ENCODE measurements at regions not wholly inside any gene's neighbourhood (a gene's known extent, or its start where the extent isn't known, plus 50 kb on each side); places are given as distances from the start of the nearest gene placed in this dataset.
"Not testable (repeated sequence)": the region's sequence is repeated elsewhere in the genome, so short reads cannot be mapped to it uniquely, and the experiment has no call there.

DNA sequence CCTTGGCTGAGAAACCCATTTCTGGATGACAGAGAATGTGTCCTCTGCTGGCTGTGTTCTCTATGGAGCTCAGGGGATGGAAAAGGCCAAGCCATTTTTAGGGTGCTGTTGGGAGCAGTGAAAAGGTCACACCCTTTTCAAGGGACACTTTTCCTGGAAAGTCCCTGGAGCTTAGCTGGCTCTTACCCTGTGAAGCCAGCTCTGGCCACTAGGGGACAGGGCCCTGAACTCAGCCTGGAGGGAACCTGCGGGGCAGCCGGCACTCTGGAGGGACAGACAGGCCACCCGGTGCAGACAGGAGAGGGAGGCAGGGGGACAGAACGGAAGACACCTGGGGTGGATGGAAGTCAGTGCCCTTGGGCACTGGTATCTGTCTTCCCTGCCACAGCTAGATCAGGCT lies 95.3 kb upstream of the ZSCAN2 start:
- H3K27ac ChIP-seq (ENCODE audit: low read depth, low read length); H3K36me3 ChIP-seq (ENCODE audit: control insufficient read depth in 5 of 5, insufficient read depth in 5 of 5, low read length in 5 of 5); H3K9ac ChIP-seq (ENCODE audit: low read length in 5 of 5); H3K4me3 ChIP-seq (ENCODE audit: low read depth in 1 of 5, low read length in 5 of 5); H3K27me3 ChIP-seq (ENCODE audit: control insufficient read depth in 5 of 5, insufficient read depth in 4 of 5, low read length in 5 of 5); H3K4me1 ChIP-seq (ENCODE audit: control insufficient read depth in 5 of 5, insufficient read depth in 5 of 5, low read length in 5 of 5); H3K9me3 ChIP-seq (ENCODE audit: control insufficient read depth in 5 of 5, low read length in 5 of 5): not testable (repeated sequence)

DNA sequence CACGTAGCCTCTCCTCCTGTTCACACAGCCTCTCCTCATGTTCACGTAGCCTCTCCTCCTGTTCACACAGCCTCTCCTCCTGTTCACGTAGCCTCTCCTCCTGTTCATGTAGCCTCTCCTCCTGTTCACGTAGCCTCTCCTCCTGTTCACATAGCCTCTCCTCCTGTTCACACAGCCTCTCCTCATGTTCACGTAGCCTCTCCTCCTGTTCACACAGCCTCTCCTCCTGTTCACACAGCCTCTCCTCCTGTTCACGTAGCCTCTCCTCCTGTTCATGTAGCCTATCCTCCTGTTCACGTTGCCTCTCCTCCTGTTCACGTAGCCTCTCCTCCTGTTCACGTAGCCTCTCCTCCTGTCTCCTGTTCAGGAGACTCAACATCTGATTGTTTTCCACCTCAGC lies 88.5 kb upstream of the ZSCAN2 start:
- not testable (repeated sequence) for H3K9ac ChIP-seq (ENCODE audit: low read length in 5 of 5); H3K36me3 ChIP-seq (ENCODE audit: control insufficient read depth in 5 of 5, insufficient read depth in 5 of 5, low read length in 5 of 5); H3K27me3 ChIP-seq (ENCODE audit: control insufficient read depth in 5 of 5, insufficient read depth in 4 of 5, low read length in 5 of 5); H3K4me3 ChIP-seq (ENCODE audit: low read depth in 1 of 5, low read length in 5 of 5); H3K9me3 ChIP-seq (ENCODE audit: control insufficient read depth in 5 of 5, low read length in 5 of 5); H3K4me1 ChIP-seq (ENCODE audit: control insufficient read depth in 5 of 5, insufficient read depth in 5 of 5, low read length in 5 of 5); H3K27ac ChIP-seq (ENCODE audit: low read depth, low read length)

DNA sequence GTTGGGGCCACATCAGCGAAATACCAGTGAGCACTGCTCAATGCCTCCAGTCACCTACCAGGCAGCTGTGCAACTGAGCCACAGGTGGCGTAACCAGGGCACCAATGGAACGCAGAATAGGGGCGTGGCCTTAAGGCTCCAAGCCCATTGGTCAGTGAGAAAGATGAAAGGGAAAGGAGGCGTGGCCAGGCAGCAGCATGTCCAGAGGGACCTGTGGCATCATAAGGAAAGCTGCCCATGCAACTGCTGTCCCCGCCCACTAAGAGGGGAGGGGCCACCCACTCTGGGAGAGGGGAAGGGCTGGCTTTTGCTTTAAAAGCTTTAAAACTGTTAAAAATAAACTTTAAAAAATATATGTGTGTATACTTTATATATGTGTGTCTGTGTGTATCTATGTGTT lies 84.0 kb upstream of the ZSCAN2 start:
- H3K4me3 ChIP-seq (ENCODE audit: low read depth in 1 of 5, low read length in 5 of 5); H3K9me3 ChIP-seq (ENCODE audit: control insufficient read depth in 5 of 5, low read length in 5 of 5); H3K36me3 ChIP-seq (ENCODE audit: control insufficient read depth in 5 of 5, insufficient read depth in 5 of 5, low read length in 5 of 5); H3K27me3 ChIP-seq (ENCODE audit: control insufficient read depth in 5 of 5, insufficient read depth in 4 of 5, low read length in 5 of 5); H3K9ac ChIP-seq (ENCODE audit: low read length in 5 of 5); H3K27ac ChIP-seq (ENCODE audit: low read depth, low read length); H3K4me1 ChIP-seq (ENCODE audit: control insufficient read depth in 5 of 5, insufficient read depth in 5 of 5, low read length in 5 of 5): not testable (repeated sequence)

DNA sequence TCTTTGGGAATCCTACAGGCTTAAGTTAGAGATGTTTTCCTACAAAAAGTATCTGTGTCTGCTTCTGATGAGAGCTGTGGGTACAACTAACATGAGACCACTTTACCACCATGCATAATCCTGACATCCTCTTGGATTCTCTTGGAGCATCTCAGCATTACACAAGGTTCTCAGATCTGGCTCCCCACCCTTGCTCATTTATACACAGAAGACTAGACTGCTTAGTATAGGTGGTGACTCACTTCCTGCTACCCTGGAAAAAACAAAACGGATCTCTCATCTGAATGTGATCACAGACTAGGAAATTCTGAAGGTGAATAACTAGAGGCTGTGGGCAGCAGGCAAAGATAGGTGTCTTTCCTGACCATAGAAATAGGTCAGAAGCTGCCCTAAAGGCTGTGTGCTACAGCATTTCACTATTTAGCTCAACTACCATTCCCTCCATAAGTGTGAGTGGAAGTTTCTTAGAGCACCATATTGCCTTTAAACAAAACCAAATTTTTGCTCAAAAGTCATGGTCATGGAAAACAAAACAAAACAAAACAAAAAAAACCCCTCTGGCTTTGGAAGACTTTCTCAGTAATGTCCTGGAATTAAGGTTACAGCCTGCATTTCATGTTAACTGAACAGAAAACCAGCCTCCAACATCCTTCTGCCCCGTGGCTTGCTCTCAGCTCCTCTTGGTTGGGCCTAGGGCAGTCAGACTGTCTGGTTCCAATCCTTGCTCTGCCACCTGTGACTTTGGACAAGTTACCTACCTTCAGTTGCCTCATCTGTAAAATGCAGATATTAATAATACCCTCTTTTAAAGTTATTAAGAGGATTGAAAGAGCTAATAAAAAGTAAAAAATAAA lies 75.1 kb upstream of the ZSCAN2 start:
- not testable (repeated sequence) for H3K4me3 ChIP-seq (ENCODE audit: low read depth in 1 of 5, low read length in 5 of 5); H3K9ac ChIP-seq (ENCODE audit: low read length in 5 of 5); H3K36me3 ChIP-seq (ENCODE audit: control insufficient read depth in 5 of 5, insufficient read depth in 5 of 5, low read length in 5 of 5); H3K4me1 ChIP-seq (ENCODE audit: control insufficient read depth in 5 of 5, insufficient read depth in 5 of 5, low read length in 5 of 5); H3K27me3 ChIP-seq (ENCODE audit: control insufficient read depth in 5 of 5, insufficient read depth in 4 of 5, low read length in 5 of 5); H3K27ac ChIP-seq (ENCODE audit: low read depth, low read length); H3K9me3 ChIP-seq (ENCODE audit: control insufficient read depth in 5 of 5, low read length in 5 of 5)

DNA sequence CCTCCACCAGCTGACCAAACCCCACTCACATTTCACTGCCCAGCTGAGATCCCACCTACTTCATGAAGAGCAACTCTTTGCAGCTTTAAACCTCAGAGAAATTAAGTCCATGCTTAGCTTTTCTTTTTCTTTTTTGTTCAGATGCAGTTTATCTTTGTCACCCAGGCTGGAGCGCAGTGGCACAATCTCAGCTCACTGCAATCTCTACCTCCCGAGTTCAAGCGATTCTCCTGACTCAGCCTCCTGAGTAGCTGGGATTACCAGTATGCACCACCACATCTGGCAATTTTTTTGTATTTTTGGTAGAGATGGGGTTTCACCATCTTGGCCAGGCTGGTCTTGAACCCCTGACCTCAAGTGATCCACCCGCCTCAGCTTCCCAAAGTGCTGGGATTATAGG lies 70.1 kb upstream of the ZSCAN2 start:
- not testable (repeated sequence) for H3K27ac ChIP-seq (ENCODE audit: low read depth, low read length)

DNA sequence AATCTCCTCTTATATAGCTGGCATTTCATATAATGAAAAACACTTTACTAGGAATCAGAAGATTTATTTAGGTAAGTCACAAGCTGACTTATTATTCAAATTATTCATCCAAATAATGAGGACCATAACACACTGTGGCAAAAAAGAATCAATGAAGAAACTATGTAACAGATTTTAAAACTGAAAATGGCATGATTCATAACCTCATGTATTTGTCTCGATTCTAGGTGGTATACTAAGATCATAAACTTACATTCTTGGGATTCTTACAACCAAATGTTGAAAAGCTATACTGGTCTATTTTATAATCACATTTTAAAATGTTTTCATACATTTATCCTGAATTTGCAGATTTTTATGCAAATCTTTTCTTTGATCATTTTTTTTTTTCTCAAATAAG lies 69.6 kb upstream of the ZSCAN2 start:
- not testable (repeated sequence) for H3K27me3 ChIP-seq (ENCODE audit: control insufficient read depth in 5 of 5, insufficient read depth in 4 of 5, low read length in 5 of 5); H3K27ac ChIP-seq (ENCODE audit: low read depth, low read length); H3K9me3 ChIP-seq (ENCODE audit: control insufficient read depth in 5 of 5, low read length in 5 of 5); H3K4me3 ChIP-seq (ENCODE audit: low read depth in 1 of 5, low read length in 5 of 5); H3K36me3 ChIP-seq (ENCODE audit: control insufficient read depth in 5 of 5, insufficient read depth in 5 of 5, low read length in 5 of 5); H3K9ac ChIP-seq (ENCODE audit: low read length in 5 of 5); H3K4me1 ChIP-seq (ENCODE audit: control insufficient read depth in 5 of 5, insufficient read depth in 5 of 5, low read length in 5 of 5)

More for the DNA sequence above, 70.1 kb upstream of the ZSCAN2 start:
- not testable (repeated sequence) for H3K36me3 ChIP-seq (ENCODE audit: control insufficient read depth in 5 of 5, insufficient read depth in 5 of 5, low read length in 5 of 5); H3K4me3 ChIP-seq (ENCODE audit: low read depth in 1 of 5, low read length in 5 of 5); H3K9me3 ChIP-seq (ENCODE audit: control insufficient read depth in 5 of 5, low read length in 5 of 5); H3K9ac ChIP-seq (ENCODE audit: low read length in 5 of 5); H3K4me1 ChIP-seq (ENCODE audit: control insufficient read depth in 5 of 5, insufficient read depth in 5 of 5, low read length in 5 of 5); H3K27me3 ChIP-seq (ENCODE audit: control insufficient read depth in 5 of 5, insufficient read depth in 4 of 5, low read length in 5 of 5)

DNA sequence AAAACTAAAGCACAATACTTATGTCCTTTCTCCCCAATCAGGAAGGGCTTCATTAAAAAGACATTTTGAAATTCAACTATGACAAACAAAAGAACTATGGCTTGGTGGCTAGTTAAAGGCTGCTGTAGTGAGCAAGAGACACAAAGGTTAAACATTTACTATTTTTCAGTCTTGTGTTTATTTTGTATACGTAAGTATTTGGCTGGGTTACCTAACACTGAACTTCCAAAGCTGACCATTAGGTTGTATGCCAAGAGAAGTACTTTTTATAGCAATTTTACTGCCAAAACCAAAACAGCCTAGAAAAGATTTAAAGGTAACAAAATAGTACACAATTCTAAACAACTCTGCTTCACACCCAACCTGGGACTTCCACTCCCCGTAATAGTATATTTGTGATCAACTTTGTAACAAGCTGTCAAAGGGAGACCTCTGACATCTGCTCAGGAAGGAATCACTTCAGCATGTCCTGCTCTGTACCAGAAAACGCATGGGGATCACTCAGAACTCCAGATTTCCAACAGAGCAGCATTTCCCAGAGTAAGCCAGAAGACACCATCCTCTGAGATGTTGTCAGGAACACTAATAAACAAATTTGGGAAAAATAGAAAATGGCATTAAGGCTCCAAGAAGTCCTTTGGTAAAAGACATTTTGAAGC lies 69.0 kb upstream of the ZSCAN2 start:
- not testable (repeated sequence) for H3K27ac ChIP-seq (ENCODE audit: low read depth, low read length); H3K9ac ChIP-seq (ENCODE audit: low read length in 5 of 5); H3K36me3 ChIP-seq (ENCODE audit: control insufficient read depth in 5 of 5, insufficient read depth in 5 of 5, low read length in 5 of 5); H3K27me3 ChIP-seq (ENCODE audit: control insufficient read depth in 5 of 5, insufficient read depth in 4 of 5, low read length in 5 of 5); H3K4me1 ChIP-seq (ENCODE audit: control insufficient read depth in 5 of 5, insufficient read depth in 5 of 5, low read length in 5 of 5); H3K4me3 ChIP-seq (ENCODE audit: low read depth in 1 of 5, low read length in 5 of 5); H3K9me3 ChIP-seq (ENCODE audit: control insufficient read depth in 5 of 5, low read length in 5 of 5)

DNA sequence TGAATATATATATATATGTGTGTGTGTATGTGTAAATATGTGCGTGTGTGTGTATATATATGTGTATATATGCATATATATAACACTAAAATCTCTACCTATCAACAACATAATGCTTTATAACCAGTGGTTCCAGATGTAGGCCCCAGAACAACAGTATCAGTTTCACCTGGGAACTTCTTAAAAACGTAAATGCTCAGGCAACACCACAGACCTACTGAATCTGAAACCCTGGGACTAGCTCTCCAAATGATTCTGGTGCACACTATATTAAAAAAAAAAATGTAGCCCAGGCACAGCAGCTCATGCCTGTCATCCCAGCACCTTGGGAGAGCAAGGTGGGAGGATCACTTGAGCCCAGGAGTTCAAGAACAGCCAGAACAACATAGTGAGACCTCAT lies 67.1 kb upstream of the ZSCAN2 start:
- H3K9ac ChIP-seq (ENCODE audit: low read length in 5 of 5); H3K27ac ChIP-seq (ENCODE audit: low read depth, low read length); H3K4me3 ChIP-seq (ENCODE audit: low read depth in 1 of 5, low read length in 5 of 5); H3K4me1 ChIP-seq (ENCODE audit: control insufficient read depth in 5 of 5, insufficient read depth in 5 of 5, low read length in 5 of 5); H3K27me3 ChIP-seq (ENCODE audit: control insufficient read depth in 5 of 5, insufficient read depth in 4 of 5, low read length in 5 of 5); H3K9me3 ChIP-seq (ENCODE audit: control insufficient read depth in 5 of 5, low read length in 5 of 5); H3K36me3 ChIP-seq (ENCODE audit: control insufficient read depth in 5 of 5, insufficient read depth in 5 of 5, low read length in 5 of 5): not testable (repeated sequence)

DNA sequence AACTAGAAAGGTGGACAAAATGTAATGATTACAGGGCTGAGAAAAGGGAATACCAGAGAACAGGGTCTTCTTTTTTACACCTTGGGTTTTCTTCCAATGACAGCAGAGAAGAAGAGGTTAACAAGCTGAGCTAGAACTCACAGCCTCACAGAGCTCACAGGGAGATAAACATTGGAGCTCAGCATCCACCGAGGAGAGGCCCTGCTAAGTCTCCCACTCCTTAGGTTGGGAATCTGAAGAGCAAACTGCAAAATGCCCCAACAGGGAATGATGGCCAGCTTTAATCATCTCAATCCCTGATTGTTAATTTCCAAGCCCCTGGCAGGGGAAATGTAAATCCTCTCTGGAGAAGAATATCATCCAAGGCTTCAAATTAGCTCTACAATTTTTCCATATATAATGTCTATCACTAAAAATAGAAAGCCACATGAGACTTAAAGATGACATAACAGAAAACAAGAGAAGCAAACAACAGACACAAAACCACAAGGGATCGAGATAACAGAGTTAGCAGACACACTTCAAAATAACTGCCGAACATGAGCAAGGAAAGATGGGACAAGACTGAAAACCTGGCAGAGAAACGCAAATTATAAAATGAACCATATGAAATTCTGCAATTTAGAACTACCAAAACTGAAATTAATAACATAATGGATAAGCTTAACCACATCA lies 66.1 kb upstream of the ZSCAN2 start:
- H3K4me1 ChIP-seq (ENCODE audit: control insufficient read depth in 5 of 5, insufficient read depth in 5 of 5, low read length in 5 of 5); H3K27ac ChIP-seq (ENCODE audit: low read depth, low read length); H3K9ac ChIP-seq (ENCODE audit: low read length in 5 of 5); H3K27me3 ChIP-seq (ENCODE audit: control insufficient read depth in 5 of 5, insufficient read depth in 4 of 5, low read length in 5 of 5); H3K4me3 ChIP-seq (ENCODE audit: low read depth in 1 of 5, low read length in 5 of 5); H3K9me3 ChIP-seq (ENCODE audit: control insufficient read depth in 5 of 5, low read length in 5 of 5); H3K36me3 ChIP-seq (ENCODE audit: control insufficient read depth in 5 of 5, insufficient read depth in 5 of 5, low read length in 5 of 5): not testable (repeated sequence)

DNA sequence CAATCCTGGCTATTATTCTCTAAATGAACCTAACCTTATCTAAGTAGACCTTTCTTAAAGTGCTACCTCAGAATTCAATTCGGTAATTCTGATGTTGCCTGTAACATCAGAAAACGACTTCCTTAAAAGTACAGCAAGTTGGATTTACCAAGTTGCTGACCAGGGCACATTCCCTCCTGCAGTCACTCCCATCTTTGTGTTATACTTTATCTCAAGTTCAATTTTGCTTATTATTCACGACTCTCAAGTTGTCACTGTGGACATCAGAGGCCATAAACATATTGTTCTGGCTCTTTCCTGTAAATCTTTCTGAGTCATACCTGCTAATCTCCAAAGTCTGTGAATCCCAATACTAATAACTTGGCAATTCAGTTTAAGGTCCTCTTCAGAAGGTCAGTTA lies 64.6 kb upstream of the ZSCAN2 start:
- H3K4me3 ChIP-seq (ENCODE audit: low read depth in 1 of 5, low read length in 5 of 5); H3K9ac ChIP-seq (ENCODE audit: low read length in 5 of 5); H3K4me1 ChIP-seq (ENCODE audit: control insufficient read depth in 5 of 5, insufficient read depth in 5 of 5, low read length in 5 of 5); H3K27ac ChIP-seq (ENCODE audit: low read depth, low read length); H3K9me3 ChIP-seq (ENCODE audit: control insufficient read depth in 5 of 5, low read length in 5 of 5); H3K27me3 ChIP-seq (ENCODE audit: control insufficient read depth in 5 of 5, insufficient read depth in 4 of 5, low read length in 5 of 5); H3K36me3 ChIP-seq (ENCODE audit: control insufficient read depth in 5 of 5, insufficient read depth in 5 of 5, low read length in 5 of 5): not testable (repeated sequence)
